SU-DHL-6 (cell line): ENCODE measurements at regions not wholly inside any gene's neighbourhood (a gene's known extent, or its start where the extent isn't known, plus 50 kb on each side); places are given as distances from the start of the nearest gene placed in this dataset.

Experiments used
- H2AFZ ChIP-seq: fragments of 200-600 bp; sonication (generic); 2 replicates; pipeline ENCODE4 v1.6.1; 2014; ENCODE audit warnings: low read depth, mild to moderate bottlenecking, moderate library complexity, mixed read lengths, antibody characterized with exemption, low read length; ENCODE audit not compliant: severe bottlenecking
- H3F3A ChIP-seq: fragments of 200-600 bp; shearing (Covaris generic); 2 replicates; pipeline ENCODE4 v1.6.0; 2016; ENCODE audit warnings: antibody characterized with exemption, mild to moderate bottlenecking; ENCODE audit not compliant: insufficient read depth
- H3K27ac ChIP-seq: fragments of 200-600 bp; sonication (generic); 2 replicates; pipeline ENCODE4 v1.5.1; 2016; ENCODE audit warnings: low read depth, mild to moderate bottlenecking, low read length, moderate library complexity, mixed read lengths
- H3K27me3 ChIP-seq: fragments of 200-600 bp; sonication (generic), shearing (Covaris generic); 2 replicates; pipeline ENCODE4 v1.6.0; 2014; ENCODE audit warnings: mild to moderate bottlenecking, low read length
- H3K36me3 ChIP-seq: fragments of 200-600 bp; sonication (generic); 2 replicates; pipeline ENCODE4 v1.6.1; 2014; ENCODE audit warnings: mild to moderate bottlenecking, low read length, mixed read lengths
- H3K4me2 ChIP-seq: fragments of 300-600, 200-600 bp; shearing (Covaris generic), sonication (generic); 2 replicates; pipeline ENCODE4 v1.6.0; 2014; ENCODE audit warnings: low read length, low read depth, mild to moderate bottlenecking; ENCODE audit not compliant: poor library complexity, severe bottlenecking
- H3K4me3 ChIP-seq: fragments of 200-600 bp; sonication (generic); 2 replicates; pipeline ENCODE4 v1.5.1; 2014; ENCODE audit warnings: antibody characterized with exemption, low read length, mild to moderate bottlenecking, mixed read lengths; ENCODE audit not compliant: insufficient read depth, poor library complexity, severe bottlenecking
- H3K79me2 ChIP-seq: fragments of 200-600 bp; sonication (generic); 2 replicates; pipeline ENCODE4 v1.6.1; 2014; ENCODE audit warnings: mild to moderate bottlenecking, low read length, moderate library complexity; ENCODE audit not compliant: insufficient read depth
- H3K9ac ChIP-seq: fragments of 200-600 bp; sonication (generic); 2 replicates; pipeline ENCODE4 v1.7.0; 2014; ENCODE audit warnings: mild to moderate bottlenecking, low read length
- H3K9me2 ChIP-seq: fragments of 200-600 bp; sonication (generic); replicated peaks from 2 replicates; pipeline ENCODE4 v1.6.1; 2014; ENCODE audit warnings: low read length; ENCODE audit not compliant: insufficient read depth
- H3K9me3 ChIP-seq: fragments of 200-600 bp; sonication (generic); 2 replicates; pipeline ENCODE4 v1.6.1; 2014; ENCODE audit warnings: low read length, mixed read lengths; ENCODE audit not compliant: insufficient read depth
- H4K20me1 ChIP-seq: fragments of 200-600 bp; sonication (generic); 2 replicates; pipeline ENCODE4 v1.6.1; 2014; ENCODE audit warnings: low read depth, mild to moderate bottlenecking, antibody characterized with exemption, low read length, moderate library complexity, mixed read lengths
- EZH2phosphoT487 ChIP-seq: fragments of 200-600 bp; sonication (generic), shearing (Covaris generic); conservative IDR thresholded peaks from 2 replicates; pipeline ENCODE4 v1.6.1; 2018; ENCODE audit warnings: mild to moderate bottlenecking, antibody characterized with exemption, low read length, moderate library complexity, mixed read lengths
- TF ChIP-seq, protein P1 (sequence below): fragments of 200-600 bp; sonication (generic); IDR thresholded peaks from one replicate; pipeline ENCODE4 v1.5.1; 2017; ENCODE audit warnings: antibody characterized with exemption, mild to moderate bottlenecking, low read length, moderate library complexity; ENCODE audit not compliant: insufficient read depth, poor library complexity, severe bottlenecking

DNA sequence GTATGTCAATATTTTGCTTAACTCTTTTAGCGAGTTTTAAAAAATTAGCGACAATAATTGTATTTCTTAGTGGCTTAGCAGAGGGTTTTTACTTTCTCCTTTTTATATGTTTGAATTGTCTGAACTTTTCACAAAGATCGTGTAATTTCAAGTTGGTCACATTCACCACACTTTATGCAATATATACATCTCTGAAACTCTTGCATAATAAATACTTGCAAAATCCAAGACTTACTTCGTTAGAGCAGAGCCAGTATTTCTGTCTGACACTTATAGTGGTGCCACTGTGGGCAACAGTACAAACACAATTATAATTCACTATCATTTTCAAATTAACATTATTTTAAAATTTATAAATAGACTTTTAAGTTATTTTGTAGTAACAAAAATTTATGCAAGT, 62.0 kb downstream of the SUCNR1 start:
- Histone ChIP-seq H2AFZ (no peak overlapping the region), H4K20me1 (no peaks in the 10 kb centered on the region), H3K79me2 (no peaks in the 10 kb centered on the region), H3K9me3 (no peaks in the 10 kb centered on the region), H3K27me3 (no peaks in the 10 kb centered on the region), H3F3A (no peaks in the 10 kb centered on the region), H3K4me3 (no peak overlapping the region), H3K36me3 (no peaks in the 10 kb centered on the region), H3K9ac (no peak overlapping the region), H3K9me2 (no peaks in the 10 kb centered on the region), H3K27ac (no peak overlapping the region), H3K4me2 (no peak overlapping the region)
- TF ChIP-seq EZH2phosphoT487: no peak
- TF ChIP-seq, protein P1, sequence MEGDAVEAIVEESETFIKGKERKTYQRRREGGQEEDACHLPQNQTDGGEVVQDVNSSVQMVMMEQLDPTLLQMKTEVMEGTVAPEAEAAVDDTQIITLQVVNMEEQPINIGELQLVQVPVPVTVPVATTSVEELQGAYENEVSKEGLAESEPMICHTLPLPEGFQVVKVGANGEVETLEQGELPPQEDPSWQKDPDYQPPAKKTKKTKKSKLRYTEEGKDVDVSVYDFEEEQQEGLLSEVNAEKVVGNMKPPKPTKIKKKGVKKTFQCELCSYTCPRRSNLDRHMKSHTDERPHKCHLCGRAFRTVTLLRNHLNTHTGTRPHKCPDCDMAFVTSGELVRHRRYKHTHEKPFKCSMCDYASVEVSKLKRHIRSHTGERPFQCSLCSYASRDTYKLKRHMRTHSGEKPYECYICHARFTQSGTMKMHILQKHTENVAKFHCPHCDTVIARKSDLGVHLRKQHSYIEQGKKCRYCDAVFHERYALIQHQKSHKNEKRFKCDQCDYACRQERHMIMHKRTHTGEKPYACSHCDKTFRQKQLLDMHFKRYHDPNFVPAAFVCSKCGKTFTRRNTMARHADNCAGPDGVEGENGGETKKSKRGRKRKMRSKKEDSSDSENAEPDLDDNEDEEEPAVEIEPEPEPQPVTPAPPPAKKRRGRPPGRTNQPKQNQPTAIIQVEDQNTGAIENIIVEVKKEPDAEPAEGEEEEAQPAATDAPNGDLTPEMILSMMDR: no peak

DNA sequence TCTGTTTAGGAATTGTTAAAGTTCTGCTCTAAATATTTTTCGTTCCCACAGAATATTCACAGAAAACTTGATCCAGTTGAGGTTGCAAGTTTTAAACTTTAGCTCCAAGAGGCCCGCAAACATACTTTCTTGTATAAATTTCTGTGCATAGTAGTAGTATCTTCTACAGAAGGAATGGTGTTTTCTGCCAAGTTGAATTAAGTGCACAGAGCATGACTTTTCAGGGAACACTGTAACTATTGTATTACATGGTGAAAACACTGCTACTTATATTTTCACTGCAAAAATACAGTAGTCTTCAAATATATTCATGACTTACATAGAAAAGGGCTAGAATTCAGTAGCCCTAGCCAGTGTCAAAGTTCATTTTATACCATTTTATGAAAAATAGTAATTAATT, 67.0 kb downstream of the SUCNR1 start:
- H4K20me1 ChIP-seq: no peaks in the 10 kb centered on the region
- H3K9me2 ChIP-seq: no peaks in the 10 kb centered on the region
- H3K27ac ChIP-seq: no peak overlapping the region
- no peak overlapping the region for H3K4me3 ChIP-seq
- H2AFZ ChIP-seq: no peak overlapping the region
- no peaks in the 10 kb centered on the region for H3K79me2 ChIP-seq
- no peak overlapping the region for H3K9ac ChIP-seq
- no peaks in the 10 kb centered on the region for H3F3A ChIP-seq
- H3K27me3 ChIP-seq: no peaks in the 10 kb centered on the region
- TF ChIP-seq, protein P1: no peak
- no peak for TF ChIP-seq EZH2phosphoT487
- H3K9me3 ChIP-seq: no peaks in the 10 kb centered on the region
- H3K4me2 ChIP-seq: no peak overlapping the region
- H3K36me3 ChIP-seq: no peaks in the 10 kb centered on the region

DNA sequence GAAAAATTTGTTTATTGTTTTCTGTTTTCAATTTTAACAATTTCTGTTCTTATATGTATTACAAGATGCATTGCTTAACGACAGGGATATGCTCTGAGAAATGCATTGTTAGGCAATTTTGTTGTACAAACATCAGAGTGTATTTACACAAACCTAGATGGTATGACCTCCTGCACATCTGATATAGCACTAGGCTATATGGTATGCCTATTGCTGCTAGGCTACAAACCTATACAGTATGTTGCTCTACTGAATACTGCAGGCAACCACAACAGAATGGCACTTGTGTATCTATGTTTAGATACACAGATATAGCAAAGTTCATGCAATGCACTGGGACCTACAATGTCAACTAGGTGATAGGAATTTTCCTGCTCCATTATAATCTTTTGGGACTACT, 70.1 kb downstream of the SUCNR1 start:
- no peak overlapping the region for H3K4me2 ChIP-seq
- no peak overlapping the region for H3K4me3 ChIP-seq
- H2AFZ ChIP-seq: no peak overlapping the region
- no peak overlapping the region for H3K9ac ChIP-seq
- TF ChIP-seq, protein P1: no peak
- TF ChIP-seq EZH2phosphoT487: no peak
- no peaks in the 10 kb centered on the region for H3K9me3 ChIP-seq
- H3K79me2 ChIP-seq: no peaks in the 10 kb centered on the region
- H3F3A ChIP-seq: no peaks in the 10 kb centered on the region
- no peaks in the 10 kb centered on the region for H3K36me3 ChIP-seq
- H4K20me1 ChIP-seq: no peaks in the 10 kb centered on the region
- H3K9me2 ChIP-seq: no peaks in the 10 kb centered on the region
- no peaks in the 10 kb centered on the region for H3K27me3 ChIP-seq
- H3K27ac ChIP-seq: no peak overlapping the region
